ENCODE measurements at regions not wholly inside any gene's neighbourhood (a gene's known extent, or its start where the extent isn't known, plus 50 kb on each side); places are given as distances from the start of the nearest gene placed in this dataset.

DNA sequence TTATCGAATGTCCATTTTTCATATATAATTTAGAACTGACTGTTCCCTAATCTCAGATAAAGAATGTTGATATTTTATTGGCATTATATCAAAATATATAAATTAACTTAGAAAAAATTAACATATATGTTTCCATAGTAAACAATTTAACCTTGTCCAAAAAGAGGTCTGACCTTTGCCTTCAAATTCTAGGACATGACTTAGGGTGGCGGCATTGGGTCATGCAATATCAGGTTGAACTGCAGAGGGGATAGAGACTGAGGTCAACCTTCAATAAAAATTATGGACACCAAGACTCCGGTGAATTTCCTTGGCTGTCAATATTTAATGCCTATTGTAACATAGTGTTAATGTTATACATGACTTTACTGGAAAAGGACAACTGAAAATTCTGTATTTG lies 199.8 kb downstream of the RPL10L start:
- no peak overlapping the region for H3K9ac ChIP-seq
- H2AFZ ChIP-seq (ENCODE audit: low read depth), result no peak overlapping the region
- H3K36me3 ChIP-seq (replicated peaks in 1 of 2; ENCODE audit: control insufficient read depth in 1 of 2, insufficient read depth in 2 of 2, low read length in 1 of 2), result no peaks in the 10 kb centered on the region
- no peaks in the 10 kb centered on the region for H4K20me1 ChIP-seq (ENCODE audit: insufficient read depth)
- CTCF ChIA-PET, result no interaction called here
- DNase-seq, result no peak
- no peaks in the 10 kb centered on the region for H3K27me3 ChIP-seq (ENCODE audit: insufficient read depth)
- POLR2A ChIA-PET, result no interaction called here
- no peaks in the 10 kb centered on the region for H3K9me2 ChIP-seq
- no peaks in the 10 kb centered on the region for H3K79me2 ChIP-seq (ENCODE audit: insufficient read depth)
- H3K9me3 ChIP-seq, result no peaks in the 10 kb centered on the region
- no peak overlapping the region for H3K27ac ChIP-seq (ENCODE audit: low read depth in 2 of 2, low read length in 1 of 2)
- H3F3A ChIP-seq (replicated peaks; ENCODE audit: insufficient read depth), result no peaks in the 10 kb centered on the region
- TF ChIP-seq JUND (IDR thresholded peaks at IDR 0.05), result no peak
- no peak for TF ChIP-seq MXI1 (IDR thresholded peaks at IDR 0.05; ENCODE audit: low read depth, low read length)
- no peak for TF ChIP-seq TEAD4 (IDR thresholded peaks at IDR 0.05; ENCODE audit: borderline replicate concordance, insufficient read depth)
- TF ChIP-seq RCOR1 (IDR thresholded peaks at IDR 0.05; ENCODE audit: low read length), result no peak
- H3K4me2 ChIP-seq, result no peak overlapping the region
- H3K4me1 ChIP-seq (ENCODE audit: control insufficient read depth in 1 of 2, insufficient read depth in 2 of 2, low read depth in 1 of 2, low read length in 1 of 2), result no peaks in the 10 kb centered on the region
- H3K4me3 ChIP-seq (ENCODE audit: low read depth in 2 of 2, low read length in 1 of 2), result no peak overlapping the region
- 20% methylated on average over 3 of the region's 3 CpGs for WGBS (ENCODE audit: low lambda C conversion rate)

DNA sequence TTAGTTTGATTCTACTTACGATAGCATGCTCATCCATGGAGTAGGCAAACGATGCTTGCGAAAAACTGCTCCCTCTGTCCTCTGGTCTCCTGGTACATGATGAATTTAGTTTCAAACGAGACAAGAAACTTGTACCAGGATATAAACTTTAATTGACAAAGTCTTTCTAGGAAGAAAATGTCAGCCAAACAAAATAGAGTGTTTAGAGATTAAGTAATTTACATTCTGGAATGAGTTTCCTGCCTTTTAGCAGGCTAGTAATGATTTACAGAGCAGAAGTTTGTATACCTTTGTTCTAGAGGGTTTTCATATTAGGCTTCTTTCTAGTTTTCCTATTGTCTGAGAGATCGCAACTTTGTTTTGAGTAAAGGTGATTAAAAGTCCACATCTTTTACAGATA lies 206.9 kb downstream of the RPL10L start:
- 18% methylated on average over 5 of the region's 5 CpGs for WGBS (ENCODE audit: low lambda C conversion rate)
- no peak for DNase-seq
- no peaks in the 10 kb centered on the region for H3F3A ChIP-seq (replicated peaks; ENCODE audit: insufficient read depth)
- H3K27ac ChIP-seq (ENCODE audit: low read depth in 2 of 2, low read length in 1 of 2), result no peak overlapping the region
- H3K27me3 ChIP-seq (ENCODE audit: insufficient read depth), result no peaks in the 10 kb centered on the region
- H3K4me1 ChIP-seq (ENCODE audit: control insufficient read depth in 1 of 2, insufficient read depth in 2 of 2, low read depth in 1 of 2, low read length in 1 of 2), result no peaks in the 10 kb centered on the region
- no peak overlapping the region for H3K4me2 ChIP-seq
- no peaks in the 10 kb centered on the region for H3K36me3 ChIP-seq (replicated peaks in 1 of 2; ENCODE audit: control insufficient read depth in 1 of 2, insufficient read depth in 2 of 2, low read length in 1 of 2)
- no peak overlapping the region for H2AFZ ChIP-seq (ENCODE audit: low read depth)
- H3K4me3 ChIP-seq (ENCODE audit: low read depth in 2 of 2, low read length in 1 of 2), result no peak overlapping the region
- H3K9me2 ChIP-seq, result no peaks in the 10 kb centered on the region
- CTCF ChIA-PET, result no interaction called here
- TF ChIP-seq TCF12 (IDR thresholded peaks at IDR 0.05) (no peak), TAF1 (IDR thresholded peaks at IDR 0.05; ENCODE audit: borderline replicate concordance, low read depth, low read length) (no peak), POLR2AphosphoS5 (IDR thresholded peaks at IDR 0.05; ENCODE audit: low read depth, low read length) (no peak), EP300 (IDR thresholded peaks at IDR 0.05; ENCODE audit: borderline replicate concordance in 1 of 2, low read depth in 1 of 2, low read length in 1 of 2) (no peak), RAD21 (IDR thresholded peaks at IDR 0.05; ENCODE audit: low read length) (no peak), SIN3A (IDR thresholded peaks at IDR 0.05; ENCODE audit: borderline replicate concordance, low read depth, low read length) (no peak), GATA2 (CRISPR knock-in tag; IDR thresholded peaks at IDR 0.05) (no peak), GABPA (IDR thresholded peaks at IDR 0.05; ENCODE audit: low read depth) (no peak), MXI1 (IDR thresholded peaks at IDR 0.05; ENCODE audit: low read depth, low read length) (no peak), ELF1 (IDR thresholded peaks at IDR 0.05) (no peak), CHD2 (IDR thresholded peaks at IDR 0.05; ENCODE audit: low read length, partially characterized antibody) (no peak), SMC3 (IDR thresholded peaks at IDR 0.05; ENCODE audit: low read depth, low read length) (no peak), YY1 (IDR thresholded peaks at IDR 0.05; ENCODE audit: low read depth) (no peak), NFIC (IDR thresholded peaks at IDR 0.05; ENCODE audit: borderline replicate concordance) (no peak), RFX5 (IDR thresholded peaks at IDR 0.05; ENCODE audit: low read length) (no peak)
- TF ChIP-seq, protein P1, sequence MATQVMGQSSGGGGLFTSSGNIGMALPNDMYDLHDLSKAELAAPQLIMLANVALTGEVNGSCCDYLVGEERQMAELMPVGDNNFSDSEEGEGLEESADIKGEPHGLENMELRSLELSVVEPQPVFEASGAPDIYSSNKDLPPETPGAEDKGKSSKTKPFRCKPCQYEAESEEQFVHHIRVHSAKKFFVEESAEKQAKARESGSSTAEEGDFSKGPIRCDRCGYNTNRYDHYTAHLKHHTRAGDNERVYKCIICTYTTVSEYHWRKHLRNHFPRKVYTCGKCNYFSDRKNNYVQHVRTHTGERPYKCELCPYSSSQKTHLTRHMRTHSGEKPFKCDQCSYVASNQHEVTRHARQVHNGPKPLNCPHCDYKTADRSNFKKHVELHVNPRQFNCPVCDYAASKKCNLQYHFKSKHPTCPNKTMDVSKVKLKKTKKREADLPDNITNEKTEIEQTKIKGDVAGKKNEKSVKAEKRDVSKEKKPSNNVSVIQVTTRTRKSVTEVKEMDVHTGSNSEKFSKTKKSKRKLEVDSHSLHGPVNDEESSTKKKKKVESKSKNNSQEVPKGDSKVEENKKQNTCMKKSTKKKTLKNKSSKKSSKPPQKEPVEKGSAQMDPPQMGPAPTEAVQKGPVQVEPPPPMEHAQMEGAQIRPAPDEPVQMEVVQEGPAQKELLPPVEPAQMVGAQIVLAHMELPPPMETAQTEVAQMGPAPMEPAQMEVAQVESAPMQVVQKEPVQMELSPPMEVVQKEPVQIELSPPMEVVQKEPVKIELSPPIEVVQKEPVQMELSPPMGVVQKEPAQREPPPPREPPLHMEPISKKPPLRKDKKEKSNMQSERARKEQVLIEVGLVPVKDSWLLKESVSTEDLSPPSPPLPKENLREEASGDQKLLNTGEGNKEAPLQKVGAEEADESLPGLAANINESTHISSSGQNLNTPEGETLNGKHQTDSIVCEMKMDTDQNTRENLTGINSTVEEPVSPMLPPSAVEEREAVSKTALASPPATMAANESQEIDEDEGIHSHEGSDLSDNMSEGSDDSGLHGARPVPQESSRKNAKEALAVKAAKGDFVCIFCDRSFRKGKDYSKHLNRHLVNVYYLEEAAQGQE (IDR thresholded peaks at IDR 0.05; ENCODE audit: low read depth, low read length), result no peak
- TF ChIP-seq, protein P2, sequence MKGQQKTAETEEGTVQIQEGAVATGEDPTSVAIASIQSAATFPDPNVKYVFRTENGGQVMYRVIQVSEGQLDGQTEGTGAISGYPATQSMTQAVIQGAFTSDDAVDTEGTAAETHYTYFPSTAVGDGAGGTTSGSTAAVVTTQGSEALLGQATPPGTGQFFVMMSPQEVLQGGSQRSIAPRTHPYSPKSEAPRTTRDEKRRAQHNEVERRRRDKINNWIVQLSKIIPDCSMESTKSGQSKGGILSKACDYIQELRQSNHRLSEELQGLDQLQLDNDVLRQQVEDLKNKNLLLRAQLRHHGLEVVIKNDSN (IDR thresholded peaks at IDR 0.05; ENCODE audit: borderline replicate concordance, low read depth), result no peak
- TF ChIP-seq, protein P3, sequence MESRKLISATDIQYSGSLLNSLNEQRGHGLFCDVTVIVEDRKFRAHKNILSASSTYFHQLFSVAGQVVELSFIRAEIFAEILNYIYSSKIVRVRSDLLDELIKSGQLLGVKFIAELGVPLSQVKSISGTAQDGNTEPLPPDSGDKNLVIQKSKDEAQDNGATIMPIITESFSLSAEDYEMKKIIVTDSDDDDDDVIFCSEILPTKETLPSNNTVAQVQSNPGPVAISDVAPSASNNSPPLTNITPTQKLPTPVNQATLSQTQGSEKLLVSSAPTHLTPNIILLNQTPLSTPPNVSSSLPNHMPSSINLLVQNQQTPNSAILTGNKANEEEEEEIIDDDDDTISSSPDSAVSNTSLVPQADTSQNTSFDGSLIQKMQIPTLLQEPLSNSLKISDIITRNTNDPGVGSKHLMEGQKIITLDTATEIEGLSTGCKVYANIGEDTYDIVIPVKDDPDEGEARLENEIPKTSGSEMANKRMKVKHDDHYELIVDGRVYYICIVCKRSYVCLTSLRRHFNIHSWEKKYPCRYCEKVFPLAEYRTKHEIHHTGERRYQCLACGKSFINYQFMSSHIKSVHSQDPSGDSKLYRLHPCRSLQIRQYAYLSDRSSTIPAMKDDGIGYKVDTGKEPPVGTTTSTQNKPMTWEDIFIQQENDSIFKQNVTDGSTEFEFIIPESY (IDR thresholded peaks at IDR 0.05; ENCODE audit: borderline replicate concordance, low read depth), result no peak
- no peak overlapping the region for H3K9ac ChIP-seq
- no peaks in the 10 kb centered on the region for H3K79me2 ChIP-seq (ENCODE audit: insufficient read depth)
- no peaks in the 10 kb centered on the region for H3K9me3 ChIP-seq
- POLR2A ChIA-PET, result no interaction called here
- H4K20me1 ChIP-seq (ENCODE audit: insufficient read depth), result no peaks in the 10 kb centered on the region

Data from SK-N-SH (cell line).